Esophagus squamous epithelium (tissue), 5 donors: ENCODE measurements at regions not wholly inside any gene's neighbourhood (a gene's known extent, or its start where the extent isn't known, plus 50 kb on each side); places are given as distances from the start of the nearest gene placed in this dataset.

ENCODE experiments used
- DNase-seq: peaks from one replicate; lab custom pipeline; 2025; lab: John Stamatoyannopoulos, UW
- H3K27ac ChIP-seq, 4 donors: fragments of 200-600 bp; sonication (generic); one replicate each; pipeline ENCODE4 v1.5.1; 2016 to 2019; ENCODE audit warnings: mild to moderate bottlenecking in 1 of 4
- H3K27me3 ChIP-seq, 4 donors: fragments of 200-600 bp; sonication (generic); 1 replicate in 3 of 4; 2 replicates in 1 of 4; pipeline versions ENCODE4 v1.5.1 to v1.6.0; 2017 to 2021; ENCODE audit warnings: antibody characterized with exemption in 1 of 4
- H3K36me3 ChIP-seq, 3 donors: fragments of 200-600 bp; sonication (generic); one replicate each; pipeline ENCODE4 v1.5.1; 2016 to 2019
- H3K4me1 ChIP-seq, 3 donors: fragments of 200-600 bp; sonication (generic); one replicate each; pipeline ENCODE4 v1.5.1; 2017 to 2019
- H3K4me3 ChIP-seq, 4 donors: fragments of 200-600 bp; sonication (generic); 1 replicate in 3 of 4; 2 replicates in 1 of 4; pipeline ENCODE4 v1.5.1; 2016 to 2019; ENCODE audit warnings: mild to moderate bottlenecking in 2 of 4, moderate library complexity in 1 of 4
- H3K9me3 ChIP-seq, 3 donors: fragments of 200-600 bp; sonication (generic); one replicate each; pipeline ENCODE4 v1.5.1; 2016 to 2019
- CTCF ChIP-seq, 6 experiments: fragments of 450-650 bp in 4 of 6; fragments of 200-600 bp in 2 of 6; sonication (generic) in 2 of 6; IDR thresholded peaks; one replicate each; pipeline ENCODE4 v1.5.1; 2016 to 2019; ENCODE audit warnings: antibody characterized with exemption in 6 of 6, mild to moderate bottlenecking in 4 of 6, moderate library complexity in 4 of 6
- POLR2A ChIP-seq, 4 donors: fragments of 450-650 bp; IDR thresholded peaks; one replicate each; pipeline ENCODE4 v1.6.1; 2017; ENCODE audit warnings: antibody characterized with exemption in 4 of 4, mild to moderate bottlenecking in 4 of 4, moderate library complexity in 3 of 4
- WGBS, 2 donors: methylation state at CpG; one replicate each; pipeline ENCODE4 v1.1.5; 2018; 5-methylcytosine and 5-hydroxymethylcytosine counted together
- intact Hi-C: fragments of 100-400 bp; cut with DNase I; formaldehyde crosslinking; loops from one replicate; pipeline ENCODE4 v1.15.0; 2022
- donor health status: DM: yes; HTN: yes; CAD: no.

GRCh38 chr2:51247252-51247805, 215.4 kb upstream of the NRXN1 start:
- H3K27me3 ChIP-seq = no peaks in the 10 kb centered on the region
- no peaks in the 10 kb centered on the region for H3K36me3 ChIP-seq
- 50 to 75% methylated on average over 7 of the region's 7 CpGs for whole genome bisulfite sequencing, 2 donors
- H3K4me1 ChIP-seq = no peaks in the 10 kb centered on the region
- intact Hi-C loops = no loop called here
- no peak for TF ChIP-seq POLR2A (IDR thresholded peaks at IDR 0.05)
- no peak for TF ChIP-seq CTCF (IDR thresholded peaks at IDR 0.05)
- no peak overlapping the region for H3K27ac ChIP-seq
- H3K9me3 ChIP-seq = peaks cover 0 to 8% (median 0%) of the 10 kb centered on the region in 3 donors
- no peak for DNase-seq
- H3K4me3 ChIP-seq = no peak overlapping the region

GRCh38 chr2:51243892-51244535, 212.1 kb upstream of the NRXN1 start:
- DNase-seq = no peak
- intact Hi-C loops = no loop called here

GRCh38 chr2:51237626-51238271, 205.8 kb upstream of the NRXN1 start:
- no peaks in the 10 kb centered on the region for H3K36me3 ChIP-seq
- intact Hi-C loops = no loop called here

More at GRCh38 chr2:51243892-51244535, 212.1 kb upstream of the NRXN1 start:
- H3K36me3 ChIP-seq = no peaks in the 10 kb centered on the region
- H3K9me3 ChIP-seq = no peaks in the 10 kb centered on the region
- no peaks in the 10 kb centered on the region for H3K4me1 ChIP-seq
- H3K27me3 ChIP-seq = no peaks in the 10 kb centered on the region
- H3K27ac ChIP-seq = no peak overlapping the region
- TF ChIP-seq POLR2A (IDR thresholded peaks at IDR 0.05) (no peak), CTCF (IDR thresholded peaks at IDR 0.05) (no peak)
- H3K4me3 ChIP-seq = no peak overlapping the region

GRCh38 chr2:51232027-51232426, 200.1 kb upstream of the NRXN1 start:
- TF ChIP-seq CTCF (IDR thresholded peaks at IDR 0.05) (no peak), POLR2A (IDR thresholded peaks at IDR 0.05) (no peak)
- Histone ChIP-seq H3K4me3 (no peak overlapping the region), H3K4me1 (no peaks in the 10 kb centered on the region), H3K9me3 (no peaks in the 10 kb centered on the region), H3K27me3 (no peaks in the 10 kb centered on the region), H3K27ac (no peak overlapping the region), H3K36me3 (no peaks in the 10 kb centered on the region)
- DNase-seq = no peak
- intact Hi-C loops = no loop called here
- WGBS, 2 donors = 25 to 28% methylated on average over 1 of the region's 1 CpG

More at GRCh38 chr2:51237626-51238271, 205.8 kb upstream of the NRXN1 start:
- Histone ChIP-seq H3K4me3 (no peak overlapping the region), H3K27me3 (no peaks in the 10 kb centered on the region), H3K9me3 (no peaks in the 10 kb centered on the region), H3K4me1 (no peaks in the 10 kb centered on the region), H3K27ac (no peak overlapping the region)
- DNase-seq = no peak
- no peak for TF ChIP-seq CTCF (IDR thresholded peaks at IDR 0.05)
- no peak for TF ChIP-seq POLR2A (IDR thresholded peaks at IDR 0.05)

GRCh38 chr2:51231071-51231470, 199.1 kb upstream of the NRXN1 start:
- WGBS, 2 donors = 55 to 64% methylated on average over 2 of the region's 2 CpGs
- H3K4me1 ChIP-seq = no peaks in the 10 kb centered on the region
- H3K27ac ChIP-seq = no peak overlapping the region
- H3K36me3 ChIP-seq = no peaks in the 10 kb centered on the region
- TF ChIP-seq CTCF (IDR thresholded peaks at IDR 0.05) (no peak), POLR2A (IDR thresholded peaks at IDR 0.05) (no peak)
- H3K4me3 ChIP-seq = no peak overlapping the region
- intact Hi-C loops = no loop called here
- H3K27me3 ChIP-seq = no peaks in the 10 kb centered on the region
- no peaks in the 10 kb centered on the region for H3K9me3 ChIP-seq
- no peak for DNase-seq
